Upper lobe of left lung (tissue), 6 donors: ENCODE measurements at regions not wholly inside any gene's neighbourhood (a gene's known extent, or its start where the extent isn't known, plus 50 kb on each side); places are given as distances from the start of the nearest gene placed in this dataset.

ENCODE experiments used
- ATAC-seq, 2 donors: fragments of 200-7000 bp; cut with Tn5 transposase; one replicate each; pipeline ENCODE4 v1.9.1; 2022; ENCODE audit warnings: mild to moderate bottlenecking in 2 of 2, moderate library complexity in 2 of 2; ENCODE audit not compliant: low FRiP score in 2 of 2
- DNase-seq, 2 donors: peaks; one replicate each; pipeline ENCODE4 v3.0.0-alpha.2; 2019 to 2020
- H3K27ac ChIP-seq, 4 donors: fragments of 200-600 bp; sonication (generic); one replicate each; pipeline ENCODE4 v1.5.1; 2016 to 2019
- H3K27me3 ChIP-seq, 4 donors: fragments of 200-600 bp; sonication (generic); one replicate each; pipeline ENCODE4 v1.5.1; 2017 to 2019
- H3K36me3 ChIP-seq, 4 donors: fragments of 200-600 bp; sonication (generic); one replicate each; pipeline ENCODE4 v1.5.1; 2016 to 2019
- H3K4me1 ChIP-seq, 4 donors: fragments of 200-600 bp; sonication (generic); one replicate each; pipeline ENCODE4 v1.5.1; 2018 to 2019
- H3K4me3 ChIP-seq, 4 donors: fragments of 200-600 bp; sonication (generic); one replicate each; pipeline ENCODE4 v1.5.1; 2017 to 2019; ENCODE audit warnings: mild to moderate bottlenecking in 2 of 4, moderate library complexity in 1 of 4
- H3K9me3 ChIP-seq, 4 donors: fragments of 200-600 bp; sonication (generic); one replicate each; pipeline ENCODE4 v1.5.1; 2018 to 2019
- EP300 ChIP-seq, 4 donors: sonication (generic); formaldehyde crosslinking; IDR thresholded peaks; one replicate each; pipeline ENCODE4 v1.5.1; 2017; ENCODE audit warnings: antibody characterized with exemption in 4 of 4, control low read depth in 2 of 4
- POLR2A ChIP-seq, 4 donors: fragments of 450-650 bp; IDR thresholded peaks; one replicate each; pipeline ENCODE4 v1.5.1; 2016 to 2017; ENCODE audit warnings: antibody characterized with exemption in 4 of 4, mild to moderate bottlenecking in 2 of 4
- POLR2AphosphoS5 ChIP-seq, 2 donors: sonication (generic); formaldehyde crosslinking; IDR thresholded peaks; one replicate each; pipeline ENCODE4 v1.5.1; 2017; ENCODE audit warnings: antibody characterized with exemption in 2 of 2
- WGBS, 2 donors: methylation state at CpG; one replicate each; pipeline ENCODE4 v1.1.5; 2017 to 2018; 5-methylcytosine and 5-hydroxymethylcytosine counted together
- TF ChIP-seq, protein P1 (sequence below), 6 experiments: fragments of 450-650 bp in 4 of 6; fragments of 200-600 bp in 2 of 6; sonication (generic) in 2 of 6; IDR thresholded peaks; one replicate each; pipeline ENCODE4 v1.5.1; 2016 to 2019; ENCODE audit warnings: antibody characterized with exemption in 6 of 6
- donor health status: DM: no; HTN: no; CAD: no; lungs with moderate emphysema.
- donor health status: DM: no; HTN: yes; CAD: no; lungs with severe emphysema.

DNA sequence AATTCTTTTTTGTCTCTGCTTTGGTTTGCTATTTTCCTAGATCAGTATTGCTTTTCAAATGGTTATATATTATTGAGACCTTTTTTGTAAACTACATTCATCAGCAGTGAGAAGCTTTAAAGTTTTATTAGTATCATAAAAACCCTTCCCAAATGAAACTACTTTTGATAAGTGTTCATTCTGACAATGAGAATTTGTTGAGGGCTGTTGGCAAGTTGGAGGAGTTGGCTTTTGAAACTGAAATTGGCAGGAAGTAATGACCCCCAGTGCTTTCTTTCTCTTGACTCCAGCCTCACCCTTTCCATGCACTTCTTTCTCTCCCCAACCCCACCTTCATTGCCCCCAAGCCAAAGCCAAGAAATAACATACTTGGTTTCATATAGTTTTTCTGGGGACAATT, 113.8 kb downstream of the ZIC5 start:
- ATAC-seq = no peak
- Histone ChIP-seq H3K27ac (no peak overlapping the region), H3K4me1 (no peaks in the 10 kb centered on the region), H3K27me3 (no peaks in the 10 kb centered on the region), H3K9me3 (no peaks in the 10 kb centered on the region), H3K36me3 (no peaks in the 10 kb centered on the region), H3K4me3 (no peak overlapping the region)
- TF ChIP-seq EP300 (IDR thresholded peaks at IDR 0.05) (no peak), POLR2AphosphoS5 (IDR thresholded peaks at IDR 0.05) (no peak), POLR2A (IDR thresholded peaks at IDR 0.05) (no peak)
- TF ChIP-seq, protein P1, sequence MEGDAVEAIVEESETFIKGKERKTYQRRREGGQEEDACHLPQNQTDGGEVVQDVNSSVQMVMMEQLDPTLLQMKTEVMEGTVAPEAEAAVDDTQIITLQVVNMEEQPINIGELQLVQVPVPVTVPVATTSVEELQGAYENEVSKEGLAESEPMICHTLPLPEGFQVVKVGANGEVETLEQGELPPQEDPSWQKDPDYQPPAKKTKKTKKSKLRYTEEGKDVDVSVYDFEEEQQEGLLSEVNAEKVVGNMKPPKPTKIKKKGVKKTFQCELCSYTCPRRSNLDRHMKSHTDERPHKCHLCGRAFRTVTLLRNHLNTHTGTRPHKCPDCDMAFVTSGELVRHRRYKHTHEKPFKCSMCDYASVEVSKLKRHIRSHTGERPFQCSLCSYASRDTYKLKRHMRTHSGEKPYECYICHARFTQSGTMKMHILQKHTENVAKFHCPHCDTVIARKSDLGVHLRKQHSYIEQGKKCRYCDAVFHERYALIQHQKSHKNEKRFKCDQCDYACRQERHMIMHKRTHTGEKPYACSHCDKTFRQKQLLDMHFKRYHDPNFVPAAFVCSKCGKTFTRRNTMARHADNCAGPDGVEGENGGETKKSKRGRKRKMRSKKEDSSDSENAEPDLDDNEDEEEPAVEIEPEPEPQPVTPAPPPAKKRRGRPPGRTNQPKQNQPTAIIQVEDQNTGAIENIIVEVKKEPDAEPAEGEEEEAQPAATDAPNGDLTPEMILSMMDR (IDR thresholded peaks at IDR 0.05) = no peak
- DNase-seq = no peak

DNA sequence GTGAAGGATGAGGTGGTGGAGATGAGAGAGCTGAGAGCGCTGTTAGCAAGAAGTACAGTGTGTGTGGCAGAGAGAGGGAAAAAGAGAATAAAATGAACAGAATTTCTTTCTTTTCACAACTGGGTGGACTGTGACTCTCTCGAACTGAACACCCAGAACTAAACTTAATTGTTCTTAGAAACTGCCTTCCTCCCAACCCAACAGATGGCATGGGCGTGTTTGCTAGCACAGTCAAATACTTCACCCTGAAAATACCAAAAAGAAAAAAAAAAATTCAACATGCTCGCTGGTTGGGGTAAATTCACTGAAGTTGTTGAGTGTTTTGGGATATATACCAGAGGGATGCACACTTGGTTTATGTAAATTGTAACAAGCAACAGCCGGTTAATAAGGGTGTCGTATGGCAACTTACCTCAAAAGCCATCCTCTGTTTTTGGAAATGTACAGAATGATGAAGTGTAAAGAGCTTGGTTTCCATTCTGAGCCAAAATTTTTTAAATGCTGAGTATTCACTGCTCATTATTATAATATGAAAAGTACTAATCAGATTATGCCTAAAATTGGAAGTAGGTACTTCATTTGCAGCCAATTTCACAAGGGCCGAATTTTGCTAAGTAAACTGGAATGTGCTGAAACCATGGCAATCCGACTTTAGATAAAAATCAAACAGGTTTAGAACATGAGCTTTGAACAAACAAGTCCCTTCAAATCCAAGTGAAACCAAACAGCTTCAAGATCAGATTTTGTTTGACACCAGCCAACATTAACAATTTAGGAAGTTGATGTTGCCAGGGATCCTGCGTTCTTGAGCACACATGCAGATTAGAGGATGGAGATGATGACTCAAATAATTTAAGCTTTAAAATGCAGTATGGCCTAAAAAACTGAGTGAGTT, 115.8 kb downstream of the ZIC5 start:
- Histone ChIP-seq H3K36me3 (no peaks in the 10 kb centered on the region), H3K27ac (no peak overlapping the region), H3K4me3 (no peak overlapping the region), H3K27me3 (no peaks in the 10 kb centered on the region), H3K4me1 (no peaks in the 10 kb centered on the region), H3K9me3 (no peaks in the 10 kb centered on the region)
- ATAC-seq (no peak), DNase-seq (no peak)
- WGBS, 2 donors = 59 to 69% methylated on average over 9 of the region's 9 CpGs
- TF ChIP-seq, protein P1 (IDR thresholded peaks at IDR 0.05) = no peak
- TF ChIP-seq POLR2A (IDR thresholded peaks at IDR 0.05) (no peak), EP300 (IDR thresholded peaks at IDR 0.05) (no peak), POLR2AphosphoS5 (IDR thresholded peaks at IDR 0.05) (no peak)

DNA sequence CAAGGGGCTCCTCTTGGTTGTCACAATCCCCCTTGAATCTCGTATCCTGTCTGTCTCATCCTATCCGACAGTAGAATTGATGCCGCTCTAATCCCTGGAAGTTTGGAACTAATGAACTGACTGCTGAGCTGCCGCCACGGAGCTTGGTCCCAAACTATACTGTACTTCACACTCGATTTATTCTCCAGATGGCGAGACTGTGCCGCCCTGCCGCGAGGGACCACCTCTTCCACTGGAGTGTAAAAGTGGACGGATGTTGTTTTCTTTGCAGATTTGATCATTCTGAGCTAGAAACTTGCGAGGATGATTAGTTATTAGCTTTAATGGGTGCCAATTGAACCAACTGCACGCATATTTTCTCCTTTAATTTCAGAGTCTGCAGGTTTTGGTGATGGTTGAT, 117.2 kb downstream of the ZIC5 start:
- DNase-seq (no peak), ATAC-seq (no peak)
- Histone ChIP-seq H3K36me3 (no peaks in the 10 kb centered on the region), H3K27me3 (no peaks in the 10 kb centered on the region), H3K4me1 (no peaks in the 10 kb centered on the region), H3K4me3 (no peak overlapping the region), H3K9me3 (no peaks in the 10 kb centered on the region), H3K27ac (no peak overlapping the region)
- 89 to 93% methylated on average over 13 of the region's 13 CpGs for WGBS, 2 donors
- TF ChIP-seq POLR2A (IDR thresholded peaks at IDR 0.05) = no peak
- TF ChIP-seq POLR2AphosphoS5 (IDR thresholded peaks at IDR 0.05) = no peak
- TF ChIP-seq, protein P1 (IDR thresholded peaks at IDR 0.05) = no peak
- no peak for TF ChIP-seq EP300 (IDR thresholded peaks at IDR 0.05)

DNA sequence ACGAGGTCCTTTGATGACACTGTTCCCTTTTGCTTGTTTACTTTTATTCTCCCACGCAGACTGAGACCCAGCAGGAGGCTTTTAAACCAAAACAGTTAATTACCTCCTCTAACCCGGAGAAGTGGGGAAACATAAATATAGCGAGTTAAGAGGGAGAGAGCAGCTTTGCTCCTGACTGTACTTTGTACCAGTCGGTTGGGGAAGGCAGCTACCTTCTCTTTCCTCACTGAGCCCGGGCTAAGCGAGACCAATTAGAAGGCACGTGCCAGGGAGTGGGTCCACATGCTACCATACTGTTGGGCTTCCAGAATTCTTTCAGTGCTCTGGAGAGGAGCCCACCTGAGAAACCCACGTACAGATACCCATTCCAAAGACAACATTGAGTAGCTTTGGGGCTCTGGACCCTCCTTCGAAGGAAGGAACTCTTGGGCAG, 124.2 kb downstream of the ZIC5 start:
- no peak for ATAC-seq
- Histone ChIP-seq H3K9me3 (no peaks in the 10 kb centered on the region), H3K27ac (no peak overlapping the region), H3K36me3 (no peaks in the 10 kb centered on the region), H3K4me1 (no peaks in the 10 kb centered on the region), H3K27me3 (no peaks in the 10 kb centered on the region), H3K4me3 (no peak overlapping the region)
- TF ChIP-seq POLR2AphosphoS5 (IDR thresholded peaks at IDR 0.05) = no peak
- TF ChIP-seq POLR2A (IDR thresholded peaks at IDR 0.05) = no peak
- TF ChIP-seq EP300 (IDR thresholded peaks at IDR 0.05) = no peak
- TF ChIP-seq, protein P1 (IDR thresholded peaks at IDR 0.05) = no peak
- WGBS, 2 donors = 68 to 78% methylated on average over 10 of the region's 10 CpGs
- no peak for DNase-seq
